ENCODE measurements at regions not wholly inside any gene's neighbourhood (a gene's known extent, or its start where the extent isn't known, plus 50 kb on each side); places are given as distances from the start of the nearest gene placed in this dataset.

DNA sequence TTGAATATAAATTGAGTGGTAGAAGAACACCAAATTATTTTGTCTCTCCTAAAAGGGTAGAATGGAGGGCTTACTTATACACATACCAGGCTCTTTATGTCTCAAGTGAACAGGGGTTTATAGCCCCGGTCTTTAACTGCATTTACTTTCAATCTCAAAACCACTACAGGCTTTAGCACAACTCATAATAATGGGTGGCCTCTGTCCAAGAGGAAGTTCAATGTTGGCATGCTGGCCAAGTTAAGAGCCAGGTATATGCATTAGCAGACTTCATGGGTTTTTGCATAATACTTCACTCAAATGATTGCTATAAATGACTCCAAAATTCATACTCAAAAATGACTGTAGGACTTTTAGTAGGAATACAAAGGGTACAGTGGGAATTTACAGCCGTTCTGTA, 118.5 kb upstream of the OTUD4 start:
- in situ Hi-C loops (cut with HindIII; ENCODE audit: low pct_unique_long_range_greater_than_20kb, low sequenced_read_pairs) (no loop called here), intact Hi-C loops (cut with micrococcal nuclease; ENCODE audit: unreplicated experiment) (no loop called here)
- TF ChIP-seq, protein P1, sequence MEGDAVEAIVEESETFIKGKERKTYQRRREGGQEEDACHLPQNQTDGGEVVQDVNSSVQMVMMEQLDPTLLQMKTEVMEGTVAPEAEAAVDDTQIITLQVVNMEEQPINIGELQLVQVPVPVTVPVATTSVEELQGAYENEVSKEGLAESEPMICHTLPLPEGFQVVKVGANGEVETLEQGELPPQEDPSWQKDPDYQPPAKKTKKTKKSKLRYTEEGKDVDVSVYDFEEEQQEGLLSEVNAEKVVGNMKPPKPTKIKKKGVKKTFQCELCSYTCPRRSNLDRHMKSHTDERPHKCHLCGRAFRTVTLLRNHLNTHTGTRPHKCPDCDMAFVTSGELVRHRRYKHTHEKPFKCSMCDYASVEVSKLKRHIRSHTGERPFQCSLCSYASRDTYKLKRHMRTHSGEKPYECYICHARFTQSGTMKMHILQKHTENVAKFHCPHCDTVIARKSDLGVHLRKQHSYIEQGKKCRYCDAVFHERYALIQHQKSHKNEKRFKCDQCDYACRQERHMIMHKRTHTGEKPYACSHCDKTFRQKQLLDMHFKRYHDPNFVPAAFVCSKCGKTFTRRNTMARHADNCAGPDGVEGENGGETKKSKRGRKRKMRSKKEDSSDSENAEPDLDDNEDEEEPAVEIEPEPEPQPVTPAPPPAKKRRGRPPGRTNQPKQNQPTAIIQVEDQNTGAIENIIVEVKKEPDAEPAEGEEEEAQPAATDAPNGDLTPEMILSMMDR (IDR thresholded peaks at IDR 0.05), result no peak
- TF ChIP-seq SIN3A (IDR thresholded peaks at IDR 0.05; ENCODE audit: borderline replicate concordance, insufficient read depth, low read depth, low read length) (no peak), TCF7L2 (IDR thresholded peaks at IDR 0.05; ENCODE audit: low read depth, low read length) (no peak), REST (IDR thresholded peaks at IDR 0.05; ENCODE audit: insufficient read depth in 1 of 2, low read depth in 2 of 2, low read length in 1 of 2) (no peak), POLR2AphosphoS5 (IDR thresholded peaks at IDR 0.05; ENCODE audit: low read depth, low read length) (no peak)
- Histone ChIP-seq H3K36me3 (ENCODE audit: control insufficient read depth, insufficient read depth, low read length) (no peaks in the 10 kb centered on the region), H3K4me1 (ENCODE audit: control insufficient read depth, insufficient read depth, low read length) (no peaks in the 10 kb centered on the region), H3K4me3 (ENCODE audit: low read depth in 2 of 2, low read length in 2 of 2) (no peak overlapping the region), H3K27ac (ENCODE audit: low read length) (no peak overlapping the region), H3K9me3 (ENCODE audit: control insufficient read depth, insufficient read depth, low read depth, low read length) (no peaks in the 10 kb centered on the region), H3K27me3 (ENCODE audit: control insufficient read depth, insufficient read depth, low read length) (no peaks in the 10 kb centered on the region)
- DNase-seq (ENCODE audit: low read depth, low spot score), result no peak
- CTCF ChIA-PET, result no interaction called here
- no peak for ATAC-seq
- BruUV-seq (replicated peaks), result no TSS peak
- POLR2A ChIA-PET, result no interaction called here

DNA sequence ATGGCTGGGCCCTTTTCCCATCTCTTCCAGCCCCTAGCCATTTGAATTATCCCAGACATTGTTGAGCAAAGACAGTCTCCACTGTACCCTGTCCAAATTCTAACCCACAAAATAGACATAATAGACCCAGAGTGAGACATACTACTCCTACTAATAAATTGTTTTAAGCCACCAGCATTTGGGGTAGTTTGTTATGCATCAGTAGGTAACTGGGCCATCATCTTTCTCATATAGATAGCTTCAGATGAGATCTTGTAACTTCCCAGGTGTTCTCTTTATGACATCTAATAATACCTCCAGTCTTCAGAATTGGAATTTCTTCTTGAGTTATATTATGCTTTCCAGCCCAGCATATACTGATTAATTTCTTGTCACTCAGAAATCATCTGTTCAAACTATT, 117.2 kb upstream of the OTUD4 start:
- no peak overlapping the region for H3K27ac ChIP-seq (ENCODE audit: low read length)
- no peaks in the 10 kb centered on the region for H3K27me3 ChIP-seq (ENCODE audit: control insufficient read depth, insufficient read depth, low read length)
- DNase-seq (ENCODE audit: low read depth, low spot score) (no peak), ATAC-seq (no peak)
- no TSS peak for BruUV-seq (replicated peaks)
- no peaks in the 10 kb centered on the region for H3K36me3 ChIP-seq (ENCODE audit: control insufficient read depth, insufficient read depth, low read length)
- in situ Hi-C loops (cut with HindIII; ENCODE audit: low pct_unique_long_range_greater_than_20kb, low sequenced_read_pairs) (no loop called here), intact Hi-C loops (cut with micrococcal nuclease; ENCODE audit: unreplicated experiment) (no loop called here)
- TF ChIP-seq POLR2AphosphoS5 (IDR thresholded peaks at IDR 0.05; ENCODE audit: low read depth, low read length) (no peak), TCF7L2 (IDR thresholded peaks at IDR 0.05; ENCODE audit: low read depth, low read length) (no peak), REST (IDR thresholded peaks at IDR 0.05; ENCODE audit: insufficient read depth in 1 of 2, low read depth in 2 of 2, low read length in 1 of 2) (no peak), SIN3A (IDR thresholded peaks at IDR 0.05; ENCODE audit: borderline replicate concordance, insufficient read depth, low read depth, low read length) (no peak)
- TF ChIP-seq, protein P1 (IDR thresholded peaks at IDR 0.05), result no peak
- H3K4me3 ChIP-seq (ENCODE audit: low read depth in 2 of 2, low read length in 2 of 2), result no peak overlapping the region
- ChIA-PET CTCF (no interaction called here), POLR2A (no interaction called here)
- H3K9me3 ChIP-seq (ENCODE audit: control insufficient read depth, insufficient read depth, low read depth, low read length), result no peaks in the 10 kb centered on the region
- H3K4me1 ChIP-seq (ENCODE audit: control insufficient read depth, insufficient read depth, low read length), result no peaks in the 10 kb centered on the region

Measured in Panc1 (cell line).